ENCODE measurements at regions not wholly inside any gene's neighbourhood (a gene's known extent, or its start where the extent isn't known, plus 50 kb on each side); places are given as distances from the start of the nearest gene placed in this dataset.

DNA sequence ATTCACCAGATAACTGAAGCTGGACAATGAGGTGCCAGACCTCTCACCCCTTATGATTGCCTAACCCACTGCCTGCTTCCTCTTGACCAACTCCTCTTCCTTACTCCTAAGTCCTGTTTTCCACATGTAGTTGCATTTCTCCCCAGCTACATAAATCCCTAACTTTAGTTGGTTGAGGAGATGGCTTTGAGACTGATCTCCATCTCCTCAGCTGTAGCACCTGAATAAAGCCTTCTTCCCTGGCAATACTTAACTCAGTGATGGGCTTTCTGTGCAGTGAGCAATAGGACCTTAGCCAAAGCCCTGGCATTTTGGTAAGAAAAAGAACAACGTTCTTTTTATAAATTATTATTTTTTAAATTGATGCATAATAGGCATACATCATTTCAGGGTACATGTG is 691.1 kb downstream of the MATN1 start:
- Histone ChIP-seq H3K9ac (ENCODE audit: low read depth in 1 of 2, low read length in 2 of 2) (no peak overlapping the region), H3K27ac (ENCODE audit: low read depth in 1 of 2, low read length in 2 of 2) (no peak overlapping the region), H3K4me3 (ENCODE audit: low read depth in 1 of 3, low read length in 3 of 3) (no peak overlapping the region), H3K27me3 (ENCODE audit: control insufficient read depth in 4 of 4, insufficient read depth in 4 of 4, low read length in 3 of 4) (no peaks in the 10 kb centered on the region), H3K9me3 (ENCODE audit: control insufficient read depth in 4 of 4, low read length in 3 of 4) (no peaks in the 10 kb centered on the region), H3K4me1 (ENCODE audit: control insufficient read depth in 4 of 4, insufficient read depth in 4 of 4, low read length in 3 of 4) (no peaks in the 10 kb centered on the region), H3K36me3 (ENCODE audit: control insufficient read depth in 4 of 4, insufficient read depth in 3 of 4, low read depth in 1 of 4, low read length in 3 of 4) (no peaks in the 10 kb centered on the region)
- WGBS: 64% methylated on average over 1 of the region's 1 CpG
- DNase-seq (ENCODE audit: low spot score): peak; percentile 6
- TF ChIP-seq, protein P1, sequence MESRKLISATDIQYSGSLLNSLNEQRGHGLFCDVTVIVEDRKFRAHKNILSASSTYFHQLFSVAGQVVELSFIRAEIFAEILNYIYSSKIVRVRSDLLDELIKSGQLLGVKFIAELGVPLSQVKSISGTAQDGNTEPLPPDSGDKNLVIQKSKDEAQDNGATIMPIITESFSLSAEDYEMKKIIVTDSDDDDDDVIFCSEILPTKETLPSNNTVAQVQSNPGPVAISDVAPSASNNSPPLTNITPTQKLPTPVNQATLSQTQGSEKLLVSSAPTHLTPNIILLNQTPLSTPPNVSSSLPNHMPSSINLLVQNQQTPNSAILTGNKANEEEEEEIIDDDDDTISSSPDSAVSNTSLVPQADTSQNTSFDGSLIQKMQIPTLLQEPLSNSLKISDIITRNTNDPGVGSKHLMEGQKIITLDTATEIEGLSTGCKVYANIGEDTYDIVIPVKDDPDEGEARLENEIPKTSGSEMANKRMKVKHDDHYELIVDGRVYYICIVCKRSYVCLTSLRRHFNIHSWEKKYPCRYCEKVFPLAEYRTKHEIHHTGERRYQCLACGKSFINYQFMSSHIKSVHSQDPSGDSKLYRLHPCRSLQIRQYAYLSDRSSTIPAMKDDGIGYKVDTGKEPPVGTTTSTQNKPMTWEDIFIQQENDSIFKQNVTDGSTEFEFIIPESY (IDR thresholded peaks at IDR 0.05): no peak
- TF ChIP-seq EGR1 (IDR thresholded peaks at IDR 0.05; ENCODE audit: low read depth in 2 of 2): no peak
- TF ChIP-seq FOXA2 (IDR thresholded peaks at IDR 0.05): no peak
- no peak for TF ChIP-seq FOXA1 (IDR thresholded peaks at IDR 0.05)

DNA sequence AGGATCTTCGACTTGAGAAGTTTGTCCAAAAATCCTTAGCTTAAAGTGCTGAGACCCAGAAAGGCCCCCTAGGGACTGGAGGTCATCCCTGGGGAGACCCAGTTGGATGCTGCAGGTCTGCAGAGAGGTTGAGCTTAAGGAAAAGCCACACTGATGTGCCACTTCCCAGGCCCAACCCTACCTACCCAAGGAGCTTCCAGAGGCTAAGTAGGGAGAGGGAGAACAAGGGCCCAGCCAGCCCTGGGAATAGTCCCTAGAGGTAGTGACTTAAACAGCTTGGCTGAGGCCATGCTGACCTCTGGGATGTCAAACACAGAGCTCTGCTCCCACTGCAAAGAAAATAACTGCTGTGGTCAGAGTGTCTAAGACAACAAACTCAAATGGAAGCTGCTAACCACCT is 693.7 kb downstream of the MATN1 start:
- Histone ChIP-seq H3K4me1 (ENCODE audit: control insufficient read depth in 4 of 4, insufficient read depth in 4 of 4, low read length in 3 of 4) (no peaks in the 10 kb centered on the region), H3K27me3 (ENCODE audit: control insufficient read depth in 4 of 4, insufficient read depth in 4 of 4, low read length in 3 of 4) (no peaks in the 10 kb centered on the region), H3K9me3 (ENCODE audit: control insufficient read depth in 4 of 4, low read length in 3 of 4) (no peaks in the 10 kb centered on the region), H3K9ac (ENCODE audit: low read depth in 1 of 2, low read length in 2 of 2) (no peak overlapping the region), H3K4me3 (ENCODE audit: low read depth in 1 of 3, low read length in 3 of 3) (no peak overlapping the region), H3K27ac (ENCODE audit: low read depth in 1 of 2, low read length in 2 of 2) (no peak overlapping the region), H3K36me3 (ENCODE audit: control insufficient read depth in 4 of 4, insufficient read depth in 3 of 4, low read depth in 1 of 4, low read length in 3 of 4) (no peaks in the 10 kb centered on the region)
- TF ChIP-seq YY1 (IDR thresholded peaks at IDR 0.05): no peak
- no peak for TF ChIP-seq JUND (IDR thresholded peaks at IDR 0.05)
- TF ChIP-seq, protein P2, sequence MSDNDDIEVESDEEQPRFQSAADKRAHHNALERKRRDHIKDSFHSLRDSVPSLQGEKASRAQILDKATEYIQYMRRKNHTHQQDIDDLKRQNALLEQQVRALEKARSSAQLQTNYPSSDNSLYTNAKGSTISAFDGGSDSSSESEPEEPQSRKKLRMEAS (IDR thresholded peaks at IDR 0.05): no peak
- no peak for TF ChIP-seq EGR1 (IDR thresholded peaks at IDR 0.05; ENCODE audit: low read depth in 2 of 2)
- TF ChIP-seq, protein P3, sequence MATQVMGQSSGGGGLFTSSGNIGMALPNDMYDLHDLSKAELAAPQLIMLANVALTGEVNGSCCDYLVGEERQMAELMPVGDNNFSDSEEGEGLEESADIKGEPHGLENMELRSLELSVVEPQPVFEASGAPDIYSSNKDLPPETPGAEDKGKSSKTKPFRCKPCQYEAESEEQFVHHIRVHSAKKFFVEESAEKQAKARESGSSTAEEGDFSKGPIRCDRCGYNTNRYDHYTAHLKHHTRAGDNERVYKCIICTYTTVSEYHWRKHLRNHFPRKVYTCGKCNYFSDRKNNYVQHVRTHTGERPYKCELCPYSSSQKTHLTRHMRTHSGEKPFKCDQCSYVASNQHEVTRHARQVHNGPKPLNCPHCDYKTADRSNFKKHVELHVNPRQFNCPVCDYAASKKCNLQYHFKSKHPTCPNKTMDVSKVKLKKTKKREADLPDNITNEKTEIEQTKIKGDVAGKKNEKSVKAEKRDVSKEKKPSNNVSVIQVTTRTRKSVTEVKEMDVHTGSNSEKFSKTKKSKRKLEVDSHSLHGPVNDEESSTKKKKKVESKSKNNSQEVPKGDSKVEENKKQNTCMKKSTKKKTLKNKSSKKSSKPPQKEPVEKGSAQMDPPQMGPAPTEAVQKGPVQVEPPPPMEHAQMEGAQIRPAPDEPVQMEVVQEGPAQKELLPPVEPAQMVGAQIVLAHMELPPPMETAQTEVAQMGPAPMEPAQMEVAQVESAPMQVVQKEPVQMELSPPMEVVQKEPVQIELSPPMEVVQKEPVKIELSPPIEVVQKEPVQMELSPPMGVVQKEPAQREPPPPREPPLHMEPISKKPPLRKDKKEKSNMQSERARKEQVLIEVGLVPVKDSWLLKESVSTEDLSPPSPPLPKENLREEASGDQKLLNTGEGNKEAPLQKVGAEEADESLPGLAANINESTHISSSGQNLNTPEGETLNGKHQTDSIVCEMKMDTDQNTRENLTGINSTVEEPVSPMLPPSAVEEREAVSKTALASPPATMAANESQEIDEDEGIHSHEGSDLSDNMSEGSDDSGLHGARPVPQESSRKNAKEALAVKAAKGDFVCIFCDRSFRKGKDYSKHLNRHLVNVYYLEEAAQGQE (IDR thresholded peaks at IDR 0.05): no peak
- TF ChIP-seq FOXA1 (IDR thresholded peaks at IDR 0.05): no peak
- no peak for TF ChIP-seq HNF4G (IDR thresholded peaks at IDR 0.05)
- TF ChIP-seq FOXA2 (IDR thresholded peaks at IDR 0.05): no peak
- TF ChIP-seq RAD21 (IDR thresholded peaks at IDR 0.05): no peak
- no peak for TF ChIP-seq SP1 (IDR thresholded peaks at IDR 0.05)
- TF ChIP-seq, protein P1 (IDR thresholded peaks at IDR 0.05): no peak
- TF ChIP-seq RXRA (IDR thresholded peaks at IDR 0.05): no peak
- TF ChIP-seq NR2F2 (IDR thresholded peaks at IDR 0.05): no peak
- peak; percentile 5 for DNase-seq (ENCODE audit: low spot score)
- WGBS: 48% methylated on average over 1 of the region's 1 CpG
